Stromal cell of bone marrow (primary cell): ENCODE measurements at regions not wholly inside any gene's neighbourhood (a gene's known extent, or its start where the extent isn't known, plus 50 kb on each side); places are given as distances from the start of the nearest gene placed in this dataset.
"Not testable (repeated sequence)": the region's sequence is repeated elsewhere in the genome, so short reads cannot be mapped to it uniquely, and the experiment has no call there.

Experiments
- DNase-seq: peaks from one replicate; pipeline ENCODE4 v3.0.0-alpha.2; 2012; ENCODE audit warnings: low read depth

DNA sequence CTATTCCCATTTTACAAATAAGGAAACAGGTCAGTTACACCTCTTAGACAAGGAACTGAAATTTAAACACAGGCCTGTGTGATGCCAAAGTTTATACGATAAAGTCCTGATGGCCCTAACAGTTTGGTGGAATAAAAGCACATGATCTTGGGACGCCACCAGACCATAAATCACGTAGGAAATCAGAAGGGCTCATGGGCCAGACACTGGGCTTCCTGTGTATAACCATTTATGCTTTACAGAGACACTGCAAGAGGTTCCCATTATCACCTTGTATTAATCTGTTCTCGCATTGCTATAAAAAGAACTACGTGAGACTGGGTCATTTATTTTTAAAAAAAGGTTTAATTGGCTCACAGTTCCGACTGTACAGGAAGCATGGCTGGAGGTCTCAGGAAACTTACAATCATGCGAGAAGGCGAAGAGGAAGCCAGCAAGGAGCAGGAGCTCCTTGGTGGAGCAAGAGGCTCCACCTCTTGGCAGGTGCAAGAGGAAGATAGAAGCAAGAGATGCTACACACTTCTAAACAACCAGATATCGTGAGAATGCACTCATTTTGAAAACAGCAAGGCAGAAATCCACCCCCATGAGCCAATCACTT, 124.0 kb upstream of the MON1B start:
- no peak for DNase-seq

DNA sequence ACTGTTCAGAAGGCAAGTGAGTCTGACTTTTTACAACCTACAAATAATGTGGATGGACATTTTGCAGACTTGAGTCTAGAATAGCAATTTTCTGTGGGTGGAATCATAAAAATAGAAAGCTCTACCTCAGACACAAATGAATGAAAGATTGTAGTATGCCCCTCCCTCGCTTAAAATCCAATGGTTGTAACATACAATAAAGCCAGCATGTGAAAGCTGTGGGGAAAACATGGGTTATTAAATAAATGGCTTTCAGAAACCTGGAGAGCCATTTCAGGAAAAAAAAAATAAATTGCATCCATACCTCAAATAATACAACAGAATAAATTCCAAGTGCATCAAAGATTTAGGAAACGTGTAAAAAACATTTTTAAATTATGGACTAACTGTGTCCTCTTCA, 123.1 kb upstream of the MON1B start:
- DNase-seq = no peak

DNA sequence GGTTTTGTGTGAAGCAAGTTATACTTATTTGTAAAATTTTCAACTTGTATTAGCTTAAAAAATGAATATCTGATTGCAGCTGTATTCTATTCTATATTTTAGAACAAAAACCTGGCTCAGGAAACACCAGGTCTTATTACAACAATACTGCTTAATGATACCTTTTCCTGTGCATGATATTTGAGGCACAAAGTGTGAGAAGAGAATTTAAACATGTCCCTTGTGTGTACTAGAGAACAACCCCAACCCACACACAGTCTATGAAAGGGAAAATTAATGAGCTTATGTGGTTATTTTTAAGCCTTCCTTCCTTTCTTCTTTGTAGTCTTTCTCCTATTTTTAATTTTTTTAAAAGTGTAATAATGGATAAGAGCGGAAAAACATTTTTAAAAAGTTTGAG, 122.6 kb upstream of the MON1B start:
- DNase-seq = no peak

DNA sequence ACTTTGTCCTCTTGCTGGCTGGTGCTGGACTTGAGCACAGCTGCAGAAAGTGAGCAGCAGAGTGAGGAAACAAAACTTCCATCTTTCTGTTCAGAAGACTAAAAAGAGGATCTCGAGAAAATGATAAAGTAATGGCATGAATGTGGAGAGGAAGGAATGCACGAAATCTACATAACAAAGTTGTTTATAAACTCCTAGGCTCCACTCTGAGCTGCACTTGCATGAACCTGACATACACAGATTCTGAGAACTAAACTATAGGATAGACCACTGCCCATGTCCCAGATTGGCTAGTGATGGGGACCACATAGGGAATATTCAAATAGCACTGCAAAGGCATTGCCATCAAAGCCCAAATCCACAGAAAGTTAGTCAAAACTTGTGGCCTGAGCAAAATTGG, 121.1 kb upstream of the MON1B start:
- no peak for DNase-seq

DNA sequence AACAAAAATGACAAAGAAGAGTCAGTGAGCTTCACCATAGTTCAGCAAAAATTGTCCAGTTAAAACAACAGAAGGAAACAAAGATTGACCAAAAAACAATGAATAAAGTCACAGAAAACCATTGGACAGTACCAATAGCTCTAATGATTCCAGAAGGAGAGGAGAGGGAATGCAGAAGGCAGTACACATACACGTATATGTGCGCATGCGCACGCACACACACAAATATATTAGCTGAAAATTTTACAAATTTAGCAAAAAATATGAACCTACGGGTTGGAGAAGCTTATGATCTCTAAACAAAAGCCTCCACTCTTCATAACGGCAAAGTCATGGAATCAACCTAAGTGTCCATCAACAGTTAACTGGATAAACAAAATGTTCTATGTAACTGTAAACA, 120.3 kb upstream of the MON1B start:
- no peak for DNase-seq

DNA sequence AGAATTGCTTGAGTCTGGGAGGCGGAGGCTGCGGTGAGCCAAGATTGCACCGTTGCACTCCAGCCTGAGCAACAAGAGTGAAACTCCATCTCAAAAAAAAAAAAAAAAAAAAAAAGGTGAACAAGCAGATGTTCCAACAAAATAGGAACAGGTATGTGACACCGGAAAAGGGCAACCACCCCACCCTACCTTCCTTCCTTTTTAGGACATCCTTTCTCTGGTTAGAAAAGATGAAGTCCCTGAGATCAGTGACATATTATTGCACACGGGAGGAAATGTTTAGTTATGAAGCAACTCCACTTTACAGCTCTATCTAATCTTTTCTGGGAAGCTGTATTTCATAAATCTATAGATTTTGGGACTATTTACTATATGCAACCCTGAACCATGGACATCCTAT, 114.2 kb upstream of the MON1B start:
- no peak for DNase-seq

DNA sequence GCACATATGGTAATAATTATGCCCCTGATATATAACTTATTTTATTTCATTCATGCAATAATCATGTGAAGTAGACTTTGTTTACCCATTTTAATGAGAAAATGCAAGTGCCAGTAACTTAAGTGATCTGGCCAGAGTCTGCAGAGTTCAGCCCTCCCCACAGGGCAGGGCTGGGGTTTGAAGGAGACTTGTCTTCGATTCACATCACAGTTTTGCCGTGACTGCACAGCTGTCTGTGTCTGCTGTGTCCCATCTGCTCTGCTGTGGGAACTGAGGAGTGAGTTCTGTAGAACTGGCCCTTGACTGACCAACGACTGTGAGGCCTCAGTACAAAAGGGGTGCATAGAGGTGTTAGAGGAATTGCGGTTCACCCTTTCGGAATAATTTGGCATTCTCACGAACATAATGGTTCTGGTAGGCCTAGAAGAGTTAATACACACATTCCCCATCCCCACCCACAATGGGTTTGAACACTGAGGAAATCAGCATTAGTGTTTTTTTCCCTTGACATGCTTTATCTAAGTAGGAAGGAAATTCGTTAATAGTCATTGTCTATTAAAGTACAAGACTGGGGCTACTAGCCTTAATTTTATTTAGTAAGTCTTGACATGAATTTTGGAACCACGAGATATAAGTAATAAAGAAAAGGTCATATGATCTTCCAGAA, 113.6 kb upstream of the MON1B start:
- DNase-seq = no peak

DNA sequence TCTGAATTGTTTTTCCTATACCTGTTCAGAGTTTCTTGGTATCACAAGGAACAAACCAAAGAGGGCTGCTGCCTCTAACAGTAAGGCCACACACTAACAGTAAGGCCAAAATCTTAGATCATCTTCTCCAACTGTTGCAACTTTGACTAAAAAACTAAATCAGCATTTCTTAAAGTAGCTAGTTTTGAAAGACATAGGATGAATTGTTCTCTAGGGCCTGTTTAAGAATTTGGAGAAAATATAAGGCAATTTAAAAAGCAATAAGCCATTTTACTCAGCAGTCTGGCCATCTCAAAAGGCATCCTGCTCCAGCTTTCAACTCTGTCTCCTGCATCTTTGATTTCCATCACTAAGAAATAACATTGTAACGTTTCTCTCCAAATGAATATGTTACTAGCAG, 105.0 kb upstream of the MON1B start:
- no peak for DNase-seq

DNA sequence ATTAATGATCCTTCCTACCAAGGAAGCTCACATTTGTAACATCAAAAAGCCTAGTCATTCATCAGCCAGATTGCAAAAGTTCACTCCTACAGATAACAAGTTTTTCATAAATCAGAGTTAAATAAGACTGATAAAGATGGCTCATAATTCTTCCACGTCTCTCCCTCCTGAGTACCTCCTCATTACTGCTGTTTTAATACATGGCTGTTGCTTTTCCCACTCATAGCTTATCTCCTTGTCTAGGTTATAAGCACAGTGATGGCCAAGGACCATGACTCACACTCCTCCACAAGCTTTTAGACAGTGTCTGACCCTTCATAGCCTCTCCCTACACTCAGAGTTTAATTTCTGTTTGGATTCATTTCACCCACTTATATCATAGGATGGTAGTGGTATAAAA, 100.9 kb upstream of the MON1B start:
- DNase-seq = no peak

DNA sequence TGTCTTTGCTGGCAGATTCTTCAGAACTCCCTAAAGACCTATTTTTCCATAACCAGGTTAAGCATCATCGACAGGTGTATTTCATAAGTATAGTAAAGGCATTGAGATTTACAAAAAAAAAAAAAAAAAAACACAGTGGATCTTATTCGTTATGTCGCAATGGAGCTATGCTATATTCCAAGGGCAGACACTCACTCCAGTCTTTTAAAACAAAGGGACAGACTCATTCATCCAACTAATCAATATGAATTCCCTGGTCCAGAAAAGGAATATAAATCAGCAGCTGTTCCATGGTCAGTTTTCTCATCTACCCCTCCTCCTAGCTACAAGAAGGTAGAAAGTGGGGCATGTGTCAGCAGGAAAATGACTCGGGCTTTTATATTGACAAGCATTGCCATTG, 97.7 kb upstream of the MON1B start:
- no peak for DNase-seq

DNA sequence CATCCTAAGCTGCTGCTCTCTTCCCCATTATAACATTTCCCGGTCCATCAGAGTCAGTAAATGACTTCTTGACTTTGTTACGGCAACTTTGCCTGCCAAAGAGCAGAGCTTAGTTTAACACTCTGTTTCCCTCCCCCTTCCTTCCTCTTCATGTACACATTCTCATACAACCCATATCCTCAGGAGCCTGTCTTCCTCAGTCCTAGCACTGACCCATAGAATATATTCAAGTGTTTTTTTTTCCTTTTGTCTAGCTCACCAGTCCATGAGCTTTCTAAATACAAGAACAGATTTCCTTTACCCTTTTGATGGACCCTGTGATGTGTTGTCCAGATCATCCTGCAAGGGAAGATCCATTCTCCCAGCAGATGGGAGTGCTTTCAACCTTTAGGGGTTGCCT, 97.0 kb upstream of the MON1B start:
- DNase-seq = no peak

DNA sequence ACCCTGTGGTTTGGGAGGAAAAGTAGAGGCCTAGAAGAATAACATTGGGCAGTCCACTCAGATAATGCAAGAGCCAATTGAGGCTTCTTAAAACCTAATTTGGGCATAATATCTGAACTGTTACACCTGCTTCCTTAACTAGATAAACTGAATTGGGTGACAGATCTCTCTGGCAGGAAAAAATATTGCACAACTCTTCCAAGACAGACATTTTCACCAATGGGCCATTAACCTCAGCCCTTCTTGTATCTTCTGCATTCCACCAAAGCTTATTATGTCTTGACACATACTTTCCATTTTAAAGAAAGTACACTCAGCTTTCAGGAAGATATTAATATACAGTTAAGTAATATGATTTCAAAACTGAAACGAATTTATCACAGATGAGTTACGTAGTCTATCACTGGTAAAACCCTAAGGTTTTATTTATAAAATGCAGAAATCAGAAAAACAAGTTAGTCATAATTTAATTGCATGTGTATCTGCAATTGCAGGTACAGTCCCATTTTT, 79.9 kb upstream of the MON1B start:
- no peak for DNase-seq

DNA sequence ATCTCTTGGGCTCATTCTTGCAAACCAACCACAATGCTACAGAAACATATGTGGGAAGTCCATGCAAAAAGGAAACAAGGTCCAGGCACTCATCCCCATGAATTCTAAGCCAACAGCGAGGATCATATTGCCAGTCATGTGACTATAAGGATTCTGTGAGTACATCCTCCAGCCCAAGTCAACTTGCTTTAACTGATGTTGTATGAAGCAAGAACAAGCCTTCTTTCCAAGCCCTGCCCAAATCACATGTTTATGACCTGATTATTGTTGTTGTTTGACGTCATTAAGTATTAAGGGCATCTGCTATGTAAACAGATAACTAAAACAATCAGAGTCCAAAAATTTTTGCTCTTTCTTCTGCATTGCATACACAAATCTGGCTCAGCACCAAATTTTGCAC, 78.2 kb upstream of the MON1B start:
- DNase-seq = no peak

DNA sequence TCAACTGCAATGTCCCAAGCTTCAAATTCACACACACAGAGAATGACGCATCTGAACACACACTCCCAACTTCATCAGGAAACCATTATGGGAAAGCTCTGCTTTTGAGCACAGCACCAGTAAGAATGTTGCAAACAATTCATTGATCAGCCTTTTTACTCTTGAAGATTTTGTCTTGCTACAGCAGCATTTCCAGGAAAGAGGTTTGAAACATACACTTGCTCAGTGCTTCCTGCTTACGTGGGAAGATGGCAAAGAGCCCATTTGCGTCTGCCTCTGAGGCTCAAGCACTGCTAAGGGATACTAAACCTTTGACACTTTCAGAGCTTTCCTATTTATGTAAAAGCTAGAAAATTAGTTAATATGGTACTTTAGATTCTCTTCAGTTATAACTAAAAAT, 77.2 kb upstream of the MON1B start:
- DNase-seq = no peak

DNA sequence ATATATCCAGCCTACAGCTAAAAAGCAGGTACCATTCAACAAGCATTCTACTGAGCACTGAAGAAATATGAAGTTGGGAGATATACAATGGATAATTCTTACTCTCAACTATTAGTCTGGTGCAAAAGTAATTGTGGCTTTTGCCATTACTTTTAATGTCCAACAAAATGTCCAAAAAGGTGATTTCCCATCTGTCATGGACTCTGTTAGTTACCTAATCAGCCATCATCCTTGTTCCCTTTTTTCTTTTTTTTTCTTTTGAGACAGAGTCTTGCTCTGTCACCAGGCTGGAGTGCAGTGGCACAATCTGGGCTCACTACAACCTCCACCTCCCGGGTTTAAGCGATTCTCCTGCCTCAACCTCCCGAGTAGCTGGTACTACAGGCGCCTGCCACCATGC, 76.6 kb upstream of the MON1B start:
- not testable (repeated sequence) for DNase-seq

DNA sequence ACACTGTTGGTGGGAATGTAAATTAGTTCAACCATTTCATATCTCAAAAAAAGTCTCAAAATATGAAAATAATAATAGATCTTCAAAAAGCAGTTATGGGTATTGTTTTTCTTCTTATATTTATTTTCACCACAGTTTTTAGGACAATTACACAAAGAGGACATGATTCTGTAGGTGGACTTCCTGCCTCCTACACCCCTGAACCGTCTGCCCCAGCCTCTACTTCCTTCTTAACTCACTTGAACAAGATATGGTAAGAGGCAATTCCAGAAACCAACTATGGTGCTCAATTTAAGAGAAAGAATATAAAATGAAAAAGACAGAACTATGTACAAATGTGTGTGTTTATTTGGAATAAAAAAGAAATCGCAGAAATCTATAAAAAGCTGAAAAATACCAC, 74.1 kb upstream of the MON1B start:
- no peak for DNase-seq

DNA sequence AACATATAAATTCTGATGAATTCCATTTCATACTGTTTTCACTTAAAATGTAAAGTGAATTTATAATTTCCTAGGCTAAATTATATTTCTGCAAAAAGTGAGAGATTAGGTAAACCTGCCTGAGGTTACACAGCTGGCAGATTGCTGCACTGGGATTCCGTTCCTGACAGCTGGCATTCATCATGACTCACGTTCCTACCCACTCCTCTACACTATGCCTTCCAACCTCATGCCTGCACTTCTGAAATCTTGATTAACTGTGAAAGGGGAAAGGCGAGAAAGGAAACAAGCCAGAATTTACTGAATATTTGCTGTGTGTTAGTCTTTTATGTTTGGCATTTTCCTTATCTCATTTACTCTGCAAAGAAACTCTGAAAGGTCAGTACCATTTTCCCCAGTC, 73.3 kb upstream of the MON1B start:
- DNase-seq = no peak

DNA sequence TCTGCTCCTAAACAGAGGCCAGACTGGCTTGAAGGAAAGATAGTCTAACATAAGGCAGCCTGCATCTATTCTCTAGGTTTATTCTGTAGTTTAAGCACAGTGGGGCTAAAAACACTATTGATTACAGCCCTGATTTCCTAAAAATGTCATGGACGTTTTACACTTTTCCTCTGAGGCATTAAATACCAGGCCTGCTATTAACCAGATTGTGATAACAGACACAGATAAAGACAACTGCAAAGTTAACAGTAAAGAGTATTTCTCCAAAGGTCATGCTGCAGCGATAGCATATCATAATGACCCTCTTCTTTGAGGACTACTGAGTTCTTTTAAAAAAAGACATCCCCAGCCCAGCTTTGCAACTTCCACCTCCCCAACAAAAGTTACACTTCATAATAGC, 59.6 kb upstream of the MON1B start:
- DNase-seq = no peak

DNA sequence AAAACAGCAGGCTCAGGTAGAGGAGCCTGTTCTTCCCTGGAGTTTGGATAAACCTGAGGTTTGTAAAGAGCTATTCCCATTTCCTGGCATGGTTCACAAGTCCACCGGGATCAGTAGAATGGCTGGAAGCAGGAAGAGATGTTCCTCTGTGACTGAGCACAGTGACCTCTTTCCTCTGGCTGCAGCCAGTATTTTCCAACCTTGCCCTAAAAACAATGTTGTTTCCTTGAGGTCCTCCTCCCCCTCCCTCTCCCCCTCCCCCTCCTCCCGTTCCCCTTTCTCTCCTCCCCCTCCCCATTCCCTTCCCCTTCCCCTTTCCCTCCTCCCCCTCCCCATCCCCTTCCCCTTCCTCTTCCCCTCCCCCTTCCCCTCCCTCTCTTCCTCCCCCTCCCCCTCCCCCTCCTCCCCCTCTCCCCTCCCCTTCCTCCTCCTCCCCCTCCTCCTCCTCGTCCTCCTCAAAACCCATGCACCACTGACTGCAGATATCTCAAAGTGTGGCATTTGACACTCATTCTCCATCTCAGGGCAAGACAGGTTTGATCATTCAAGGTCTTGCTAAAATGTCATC, 58.9 kb upstream of the MON1B start:
- DNase-seq = no peak

DNA sequence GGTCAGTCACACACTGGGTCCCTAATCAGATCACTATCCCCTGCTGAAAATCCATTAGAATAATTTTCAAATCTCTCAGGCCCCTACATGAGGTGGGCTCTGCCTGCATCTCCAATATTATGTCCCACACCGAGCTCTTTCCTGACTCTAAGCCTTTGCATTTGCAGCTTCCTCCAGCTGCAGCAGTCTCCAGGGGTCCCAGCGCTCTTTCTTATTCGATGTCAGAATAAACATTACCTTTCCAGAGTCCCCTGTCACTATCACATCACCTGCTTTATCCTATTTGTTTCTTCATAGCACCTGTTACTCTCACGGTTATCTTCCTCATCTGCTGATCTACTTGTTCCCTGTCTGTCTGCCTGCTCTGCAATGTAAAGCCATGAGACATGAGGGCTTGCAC, 57.3 kb upstream of the MON1B start:
- no peak for DNase-seq

DNA sequence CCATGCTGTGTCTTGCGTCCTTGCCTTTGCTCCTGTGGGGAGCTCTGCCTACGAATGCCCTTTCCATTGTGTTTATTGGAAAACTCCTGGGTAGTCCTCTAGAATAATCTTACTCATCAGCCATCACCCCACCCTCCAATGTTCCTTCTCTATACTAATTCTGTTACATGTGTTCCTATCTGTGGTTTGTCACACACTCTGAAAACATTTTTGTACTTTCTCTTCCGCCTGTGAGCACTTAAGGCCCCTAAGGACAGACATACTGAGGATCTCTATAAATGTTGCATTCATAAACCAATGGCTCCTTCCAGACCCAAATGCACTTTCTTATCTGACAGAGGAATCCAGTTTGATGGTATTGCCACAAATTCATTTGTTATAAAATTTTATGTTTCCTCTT, 53.9 kb upstream of the MON1B start:
- no peak for DNase-seq
